B cell (primary cell): ENCODE measurements at regions not wholly inside any gene's neighbourhood (a gene's known extent, or its start where the extent isn't known, plus 50 kb on each side); places are given as distances from the start of the nearest gene placed in this dataset.

Experiments used
- ATAC-seq: fragments of 200-7000 bp; cut with Tn5 transposase; one replicate; pipeline ENCODE4 v1.10.0; 2021; ENCODE audit warnings: low read depth, mild to moderate bottlenecking, moderate number of reproducible peaks, moderate library complexity
- CTCF ChIA-PET: fragments of 350-600 bp; sonication (Branson Sonifier 250); formaldehyde crosslinking; loops from one replicate; lab custom pipeline; 2021; ENCODE audit warnings: antibody characterized with exemption, inconsistent platforms; lab: Charles Lee
- POLR2A ChIA-PET: fragments of 350-600 bp; sonication (Branson Sonifier 250); formaldehyde crosslinking; loops from one replicate; lab custom pipeline; 2021; ENCODE audit warnings: antibody characterized with exemption; lab: Charles Lee
- DNase-seq: peaks from one replicate; pipeline ENCODE4 v3.0.0; 2013
- H2AFZ ChIP-seq: 2 replicates; pipeline ENCODE4 v1.6.1; 2012; ENCODE audit warnings: mild to moderate bottlenecking, low read depth, low read length; ENCODE audit not compliant: insufficient read depth, poor library complexity, severe bottlenecking
- H3K27ac ChIP-seq, 2 donors: 1 replicate in 1 of 2; 2 replicates in 1 of 2; pipeline ENCODE4 v1.5.1; 2012 to 2013; ENCODE audit warnings: low read length in 2 of 2, mild to moderate bottlenecking in 2 of 2, moderate library complexity in 1 of 2
- H3K27me3 ChIP-seq, 4 experiments: fragments of 200-600 bp in 1 of 4; sonication (generic) in 1 of 4; replicated peaks in 1 of 4; 1 replicate in 2 of 4; 2 replicates in 2 of 4; pipeline versions ENCODE4 v1.6.1 to v1.7.0; 2013 to 2016; ENCODE audit warnings: low read length in 3 of 4, mild to moderate bottlenecking in 2 of 4, mixed read lengths in 1 of 4, moderate library complexity in 1 of 4; ENCODE audit not compliant: insufficient read depth in 4 of 4, control insufficient read depth in 3 of 4; ENCODE audit errors: control extremely low read depth in 1 of 4
- H3K36me3 ChIP-seq, 2 experiments: replicated peaks in 1 of 2; 1 replicate in 1 of 2; 2 replicates in 1 of 2; pipeline versions ENCODE4 v1.6.1 to v1.7.1; 2013; ENCODE audit warnings: low read length in 1 of 2; ENCODE audit not compliant: insufficient read depth in 2 of 2, control insufficient read depth in 1 of 2; ENCODE audit errors: control extremely low read depth in 1 of 2, extremely low read depth in 1 of 2
- H3K4me1 ChIP-seq, 2 donors: fragments of 200-600 bp in 1 of 2; sonication (generic) in 1 of 2; 1 replicate in 1 of 2; 2 replicates in 1 of 2; pipeline versions ENCODE4 v1.5.1 to v1.6.1; 2013 to 2017; ENCODE audit warnings: low read length in 2 of 2; ENCODE audit not compliant: control insufficient read depth in 2 of 2, insufficient read depth in 2 of 2
- H3K4me2 ChIP-seq: replicated peaks from 2 replicates; pipeline ENCODE3; 2012; ENCODE audit warnings: mild to moderate bottlenecking, low read depth, low read length; ENCODE audit not compliant: poor library complexity, severe bottlenecking
- H3K4me3 ChIP-seq, 5 experiments: fragments of 200-600 bp in 1 of 5; sonication (generic) in 1 of 5; 1 replicate in 3 of 5; 2 replicates in 2 of 5; pipeline versions ENCODE4 v1.5.1 to v1.7.0; 2011 to 2016; ENCODE audit warnings: low read length in 4 of 5, mild to moderate bottlenecking in 4 of 5, low read depth in 2 of 5, control low read depth in 1 of 5, moderate library complexity in 1 of 5; ENCODE audit not compliant: insufficient read depth in 1 of 5; ENCODE audit errors: control extremely low read depth in 1 of 5, extremely low read depth in 1 of 5
- H3K79me2 ChIP-seq: fragments of 200-600 bp; sonication (generic); one replicate; pipeline ENCODE4 v1.6.0; 2016; ENCODE audit warnings: low read length; ENCODE audit not compliant: control insufficient read depth, insufficient read depth
- H3K9ac ChIP-seq: fragments of 200-600 bp; sonication (generic); 2 replicates; pipeline ENCODE4 v1.6.1; 2017; ENCODE audit warnings: mild to moderate bottlenecking, low read length, moderate library complexity
- H3K9me3 ChIP-seq, 3 donors: one replicate each; pipeline versions ENCODE4 v1.6.1 to v1.7.1; 2013; ENCODE audit warnings: low read length in 2 of 3; ENCODE audit not compliant: control insufficient read depth in 2 of 3, insufficient read depth in 1 of 3; ENCODE audit errors: control extremely low read depth in 1 of 3
- H4K20me1 ChIP-seq: 2 replicates; pipeline ENCODE4 v1.6.0; 2012; ENCODE audit warnings: mild to moderate bottlenecking, low read length; ENCODE audit not compliant: insufficient read depth, control insufficient read depth, poor library complexity, severe bottlenecking
- H3K27ac Mint-ChIP-seq: one replicate; pipeline ENCODE4 v1.8.0; 2021; ENCODE audit warnings: mixed read lengths
- H3K27me3 Mint-ChIP-seq: one replicate; pipeline ENCODE4 v1.8.0; 2021; ENCODE audit warnings: mixed read lengths
- H3K4me1 Mint-ChIP-seq: one replicate; pipeline ENCODE4 v1.8.0; 2021; ENCODE audit warnings: mixed read lengths
- H3K4me3 Mint-ChIP-seq: one replicate; pipeline ENCODE4 v1.8.0; 2021; ENCODE audit warnings: mixed read lengths
- H3K9me3 Mint-ChIP-seq: one replicate; pipeline ENCODE4 v1.8.0; 2022; ENCODE audit warnings: mixed read lengths; ENCODE audit not compliant: insufficient read depth
- CTCF ChIP-seq: fragments of 200-600 bp; IDR thresholded peaks from one replicate; pipeline ENCODE4 v1.8.0; 2022; ENCODE audit warnings: antibody characterized with exemption, mild to moderate bottlenecking
- EZH2 ChIP-seq: IDR thresholded peaks from 2 replicates; pipeline ENCODE4 v1.6.1; 2012; ENCODE audit warnings: borderline replicate concordance, low read depth, mild to moderate bottlenecking, moderate library complexity, low read length; ENCODE audit not compliant: insufficient read depth, poor library complexity, severe bottlenecking
- WGBS: methylation state at CpG from one replicate; pipeline ENCODE4 v1.1.5; 2013; ENCODE audit warnings: missing lambda C conversion rate; ENCODE audit not compliant: insufficient coverage; 5-methylcytosine and 5-hydroxymethylcytosine counted together
- intact Hi-C: fragments of 100-400 bp; cut with micrococcal nuclease; formaldehyde crosslinking; loops from one replicate; pipeline ENCODE4 v1.10.0; 2022

- Histone ChIP-seq H3K79me2 (no peaks in the 10 kb centered on the region), H4K20me1 (no peaks in the 10 kb centered on the region), H3K4me2 (no peak overlapping the region), H3K9me3 (no peaks in the 10 kb centered on the region), H3K4me3 (no peak overlapping the region), H3K27ac (no peak overlapping the region), H3K27me3 (no peaks in the 10 kb centered on the region), H3K9ac (no peak overlapping the region), H3K36me3 (no peaks in the 10 kb centered on the region), H3K4me1 (no peaks in the 10 kb centered on the region), H2AFZ (no peak overlapping the region)
- ChIA-PET CTCF (no interaction called here), POLR2A (no interaction called here)
- TF ChIP-seq EZH2, result no peak
- TF ChIP-seq CTCF, result no peak
- intact Hi-C loops, result no loop called here
- DNase-seq (no peak), ATAC-seq (no peak)
- no peak overlapping the region for H3K4me3 Mint-ChIP-seq
- H3K27me3 Mint-ChIP-seq, result peaks cover 19% of the 10 kb centered on the region
- no peak overlapping the region for H3K27ac Mint-ChIP-seq
- no peaks in the 10 kb centered on the region for H3K9me3 Mint-ChIP-seq
- peaks cover 1% of the 10 kb centered on the region for H3K4me1 Mint-ChIP-seq
Measured at GRCh38 chr2:8006181-8006580, 675.7 kb upstream of the ID2 start.

GRCh38 chr2:8006626-8007025 is 675.2 kb upstream of the ID2 start:
- Histone ChIP-seq H2AFZ (no peak overlapping the region), H3K9me3 (no peaks in the 10 kb centered on the region), H3K9ac (no peak overlapping the region), H4K20me1 (no peaks in the 10 kb centered on the region), H3K27me3 (no peaks in the 10 kb centered on the region), H3K4me2 (no peak overlapping the region), H3K4me1 (no peaks in the 10 kb centered on the region), H3K36me3 (no peaks in the 10 kb centered on the region), H3K79me2 (no peaks in the 10 kb centered on the region), H3K27ac (no peak overlapping the region), H3K4me3 (no peak overlapping the region)
- POLR2A ChIA-PET, result no interaction called here
- CTCF ChIA-PET, result no interaction called here
- H3K27me3 Mint-ChIP-seq, result peaks cover 23% of the 10 kb centered on the region
- intact Hi-C loops, result no loop called here
- H3K27ac Mint-ChIP-seq, result no peak overlapping the region
- TF ChIP-seq CTCF (no peak), EZH2 (no peak)
- DNase-seq (no peak), ATAC-seq (no peak)
- no peak overlapping the region for H3K4me3 Mint-ChIP-seq
- WGBS, result 100% methylated on average over 1 of the region's 3 CpGs
- peaks cover 1% of the 10 kb centered on the region for H3K4me1 Mint-ChIP-seq
- H3K9me3 Mint-ChIP-seq, result no peaks in the 10 kb centered on the region
